Retinal pigment epithelial cell (primary cell): ENCODE measurements at regions not wholly inside any gene's neighbourhood (a gene's known extent, or its start where the extent isn't known, plus 50 kb on each side); places are given as distances from the start of the nearest gene placed in this dataset.
"Not testable (repeated sequence)": the region's sequence is repeated elsewhere in the genome, so short reads cannot be mapped to it uniquely, and the experiment has no call there.

Experiments used
- DNase-seq: peaks from one replicate; pipeline ENCODE4 v3.0.0-alpha.2; 2010; ENCODE audit warnings: low read depth
- H3K4me3 ChIP-seq: 2 replicates; pipeline ENCODE4 v1.5.1; 2011; ENCODE audit warnings: mild to moderate bottlenecking, low read length, control low read depth, moderate library complexity
- CTCF ChIP-seq: conservative IDR thresholded peaks from 2 replicates; pipeline ENCODE4 v1.5.1; 2011; ENCODE audit warnings: low read depth, low read length, control low read depth, inconsistent platforms

- no peak for DNase-seq
- no peak for TF ChIP-seq CTCF
- H3K4me3 ChIP-seq = no peak overlapping the region
Measured at GRCh38 chr2:224222291-224222690, 179.6 kb downstream of the FAM124B start.

- peak; percentile 95 for DNase-seq
- no peak overlapping the region for H3K4me3 ChIP-seq
- no peak for TF ChIP-seq CTCF
Measured at GRCh38 chr2:224221455-224221913, 180.4 kb downstream of the FAM124B start.

DNA sequence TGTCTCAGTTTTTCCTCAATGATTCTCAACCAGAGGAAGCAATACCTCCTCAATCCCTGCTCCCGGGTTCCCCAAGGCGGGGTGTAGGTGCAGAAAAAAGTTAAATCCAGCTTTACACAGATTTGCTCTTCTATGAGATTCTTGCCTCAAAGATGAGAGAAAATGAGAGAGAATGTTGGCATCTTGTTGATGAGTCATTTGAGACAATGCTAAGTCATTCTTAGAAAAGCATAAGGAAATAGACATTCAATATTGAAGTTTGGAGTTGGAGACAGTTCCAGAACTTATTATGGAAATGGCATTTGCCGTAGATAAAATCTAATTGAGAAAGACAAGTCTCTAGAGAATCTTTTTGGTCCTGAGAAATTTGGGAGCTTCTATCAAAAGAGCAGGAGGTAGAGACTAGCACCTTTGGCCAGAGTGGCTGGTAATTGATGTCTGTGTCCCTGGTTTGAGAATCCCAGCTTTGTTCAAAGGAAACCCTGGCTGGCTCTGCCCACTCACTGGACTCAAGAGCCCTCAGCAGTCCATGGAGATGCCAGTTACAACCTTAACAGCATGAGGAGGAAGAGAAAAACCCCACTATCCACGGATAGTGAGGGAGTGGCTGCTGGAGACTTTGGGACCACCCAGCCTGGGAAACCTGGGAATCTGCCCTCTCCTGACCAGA is 181.2 kb downstream of the FAM124B start:
- H3K4me3 ChIP-seq = no peak overlapping the region
- DNase-seq = no peak
- no peak for TF ChIP-seq CTCF

DNA sequence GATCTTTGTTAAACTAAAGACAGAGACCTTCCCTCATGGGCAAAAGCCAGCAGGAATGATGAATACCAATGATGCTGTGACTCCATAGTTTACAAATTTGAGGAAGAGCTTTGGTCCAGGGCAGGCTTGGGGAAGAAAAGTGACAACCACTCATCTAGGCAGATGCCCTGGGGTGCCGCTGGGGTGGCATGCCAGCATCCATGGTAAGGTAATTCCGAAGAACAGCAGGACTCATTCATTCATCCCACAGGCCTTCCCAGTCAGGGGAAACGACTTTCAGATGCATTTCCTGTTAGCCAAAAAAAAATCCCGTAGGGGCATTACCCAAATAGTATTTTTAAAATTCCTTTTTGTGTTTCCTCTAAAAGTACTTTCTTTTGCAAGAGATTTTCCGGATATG is 180.7 kb upstream of the SERPINE2 start:
- DNase-seq = no peak
- TF ChIP-seq CTCF = no peak
- H3K4me3 ChIP-seq = no peak overlapping the region

- no peak for DNase-seq
- TF ChIP-seq CTCF = no peak
- no peak overlapping the region for H3K4me3 ChIP-seq
Measured at GRCh38 chr2:224217962-224218347, 178.9 kb upstream of the SERPINE2 start.

DNA sequence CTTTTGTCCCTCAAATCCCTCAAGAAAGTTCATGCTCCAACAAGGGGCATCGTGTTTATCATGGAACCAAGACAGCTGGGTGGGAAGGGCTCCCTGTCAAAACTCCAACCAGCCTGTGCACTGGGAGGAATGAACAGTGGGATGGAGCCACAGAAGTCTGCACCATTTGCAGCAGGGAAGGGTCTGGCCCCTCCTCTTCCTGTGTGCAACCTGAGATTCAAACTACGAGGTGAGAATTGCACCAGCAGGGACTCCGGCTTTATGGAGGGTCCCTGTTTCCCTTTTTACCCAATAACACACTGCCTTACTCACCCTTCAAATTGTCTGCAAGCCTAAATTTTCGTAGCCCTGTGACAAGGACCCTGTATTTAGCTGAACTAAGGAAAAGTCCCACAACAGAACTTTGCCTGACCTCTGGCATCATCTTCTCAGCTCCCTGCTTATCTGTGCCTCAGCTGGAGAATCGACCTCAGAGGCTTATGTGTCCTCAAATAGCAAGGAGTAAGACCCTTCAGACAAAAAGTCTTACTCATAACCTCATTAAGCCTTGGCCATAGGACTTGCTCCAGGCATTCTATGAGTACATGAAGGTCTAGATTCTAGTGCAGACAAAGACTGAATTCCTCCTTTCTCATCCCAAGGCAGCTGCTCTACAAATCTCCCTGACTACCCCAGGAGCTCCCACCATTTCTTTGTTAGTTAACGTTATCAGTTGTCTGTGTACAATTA is 178.3 kb upstream of the SERPINE2 start:
- no peak for DNase-seq
- no peak overlapping the region for H3K4me3 ChIP-seq
- no peak for TF ChIP-seq CTCF

GRCh38 chr2:224215611-224216010 is 176.5 kb upstream of the SERPINE2 start:
- DNase-seq, H3K4me3 ChIP-seq: not testable (repeated sequence)
